Right lobe of liver (tissue), 4 donors: ENCODE measurements at regions not wholly inside any gene's neighbourhood (a gene's known extent, or its start where the extent isn't known, plus 50 kb on each side); places are given as distances from the start of the nearest gene placed in this dataset.

Source experiments
- CTCF ChIP-seq, 4 donors: fragments of 200-600 bp in 3 of 4; fragments of 450-650 bp in 1 of 4; IDR thresholded peaks; one replicate each; pipeline versions ENCODE4 v1.5.1 to v1.8.0; 2016 to 2022; ENCODE audit warnings: antibody characterized with exemption in 4 of 4, mild to moderate bottlenecking in 2 of 4
- POLR2A ChIP-seq: fragments of 450-650 bp; IDR thresholded peaks from one replicate; pipeline ENCODE4 v1.6.1; 2017; ENCODE audit warnings: antibody characterized with exemption, mild to moderate bottlenecking
- donor health status: DM: no; HTN: no; CAD: no.
- donor health status: DM: no; HTN: no; CAD: no.
- donor health status: DM: no; HTN: yes; CAD: no.

DNA sequence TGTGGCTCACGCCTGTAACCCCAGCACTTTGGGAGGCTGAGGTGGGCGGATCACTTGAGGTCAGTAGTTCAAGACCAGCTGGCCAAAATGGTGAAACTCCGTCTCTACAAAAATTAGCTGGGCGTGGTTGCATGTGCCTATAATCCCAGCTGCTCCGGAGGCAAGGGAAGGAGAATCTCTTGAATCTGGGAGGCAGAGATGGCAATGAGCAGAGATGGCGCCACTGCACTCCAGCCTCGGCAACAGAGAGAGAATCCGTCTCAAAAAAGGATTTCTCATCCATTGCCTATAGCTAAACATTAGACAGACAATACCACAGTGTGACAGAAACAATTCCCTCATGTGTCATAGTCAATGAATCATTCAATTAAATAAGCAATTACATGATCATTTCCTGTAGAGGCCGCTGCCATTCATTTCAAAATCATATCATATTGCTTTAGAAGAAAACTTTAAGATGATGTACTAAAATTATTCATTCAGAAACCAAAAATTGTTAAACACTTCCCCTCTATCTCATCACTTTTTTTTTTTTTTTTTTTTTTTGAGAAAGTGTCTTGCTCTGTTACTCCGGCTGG lies 69.5 kb upstream of the TGIF1 start:
- TF ChIP-seq POLR2A (no peak), CTCF (IDR thresholded peaks at IDR 0.05) (no peak)
